Stimulated activated naive B cell treated with anti-CD40 and anti-IgM and Interleukin-4, amounts not matched to agents 10 μg/mL and 1 μg/mL and 100 μg/mL, for 72 hours (primary cell): ENCODE measurements at regions not wholly inside any gene's neighbourhood (a gene's known extent, or its start where the extent isn't known, plus 50 kb on each side); places are given as distances from the start of the nearest gene placed in this dataset.

Source experiments
- ATAC-seq, 2 donors: fragments of 150-1000 bp; cut with Tn5 transposase; replicated peaks; 2 replicates each; pipeline ENCODE4 v1.10.0; 2021; ENCODE audit warnings: moderate library complexity in 1 of 2
- DNase-seq: peaks from one replicate; pipeline ENCODE4 v3.0.0; 2021
- H3K27ac Mint-ChIP-seq: one replicate; pipeline ENCODE4 v1.8.0; 2022; ENCODE audit warnings: mild to moderate bottlenecking, mixed read lengths
- H3K27me3 Mint-ChIP-seq, 2 donors: one replicate each; pipeline ENCODE4 v1.8.0; 2022; ENCODE audit warnings: mixed read lengths in 2 of 2
- H3K36me3 Mint-ChIP-seq, 2 donors: one replicate each; pipeline ENCODE4 v1.8.0; 2022; ENCODE audit warnings: mixed read lengths in 2 of 2, mild to moderate bottlenecking in 1 of 2
- H3K4me1 Mint-ChIP-seq, 2 donors: one replicate each; pipeline ENCODE4 v1.8.0; 2022; ENCODE audit warnings: mixed read lengths in 2 of 2, mild to moderate bottlenecking in 1 of 2
- H3K4me3 Mint-ChIP-seq, 2 donors: one replicate each; pipeline ENCODE4 v1.8.0; 2022; ENCODE audit warnings: mild to moderate bottlenecking in 2 of 2, mixed read lengths in 2 of 2, moderate library complexity in 1 of 2
- H3K9me3 Mint-ChIP-seq, 2 donors: one replicate each; pipeline ENCODE4 v1.8.0; 2022; ENCODE audit warnings: mixed read lengths in 2 of 2, mild to moderate bottlenecking in 1 of 2

DNA sequence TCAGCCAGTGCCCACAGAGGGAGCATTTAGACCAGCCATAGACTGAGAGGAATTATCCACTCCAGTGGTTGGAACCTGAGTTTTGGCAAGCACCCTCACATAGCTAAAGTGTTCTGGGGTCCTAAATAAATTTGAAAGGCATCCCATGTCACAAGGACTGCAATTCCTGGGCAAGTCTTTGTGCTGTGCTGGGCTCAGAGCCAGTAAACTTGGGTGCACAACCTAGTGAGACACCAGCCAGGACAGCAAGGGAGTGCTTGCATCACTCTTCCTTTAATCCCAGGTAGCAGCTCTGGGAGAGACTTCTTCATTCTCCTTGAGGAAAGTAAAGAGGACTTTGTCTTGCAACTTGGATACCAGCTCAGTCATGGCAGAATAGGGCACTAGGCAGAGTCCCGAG lies 142.0 kb upstream of the FSCB start:
- Mint-ChIP-seq H3K27me3 (no peaks in the 10 kb centered on the region), H3K36me3 (no peaks in the 10 kb centered on the region), H3K27ac (no peak overlapping the region), H3K9me3 (no peaks in the 10 kb centered on the region), H3K4me3 (no peak overlapping the region), H3K4me1 (no peaks in the 10 kb centered on the region)
- ATAC-seq, result no peak
- DNase-seq, result no peak

DNA sequence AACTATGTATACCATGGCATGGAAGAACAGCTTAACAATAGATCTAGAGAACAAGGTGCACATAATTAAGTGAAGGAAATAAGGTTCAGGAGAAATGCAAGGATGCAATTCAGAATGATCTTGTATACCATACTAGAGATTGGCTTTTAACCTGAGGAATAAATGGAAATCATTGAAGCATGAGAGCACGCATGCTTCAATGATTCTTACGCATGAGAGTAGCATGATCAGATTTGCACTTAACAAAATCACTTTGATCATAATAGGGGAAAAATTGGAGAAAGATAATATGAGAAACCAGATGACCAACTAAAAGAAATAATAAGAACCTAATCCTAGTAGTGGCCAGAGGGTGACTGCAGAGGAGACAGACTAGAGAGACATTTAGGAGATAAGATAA lies 133.3 kb upstream of the FSCB start:
- H3K4me1 Mint-ChIP-seq, result no peaks in the 10 kb centered on the region
- H3K9me3 Mint-ChIP-seq, result no peaks in the 10 kb centered on the region
- DNase-seq (no peak), ATAC-seq (no peak)
- H3K36me3 Mint-ChIP-seq, result no peaks in the 10 kb centered on the region
- no peaks in the 10 kb centered on the region for H3K27me3 Mint-ChIP-seq
- no peak overlapping the region for H3K27ac Mint-ChIP-seq
- H3K4me3 Mint-ChIP-seq, result no peak overlapping the region

DNA sequence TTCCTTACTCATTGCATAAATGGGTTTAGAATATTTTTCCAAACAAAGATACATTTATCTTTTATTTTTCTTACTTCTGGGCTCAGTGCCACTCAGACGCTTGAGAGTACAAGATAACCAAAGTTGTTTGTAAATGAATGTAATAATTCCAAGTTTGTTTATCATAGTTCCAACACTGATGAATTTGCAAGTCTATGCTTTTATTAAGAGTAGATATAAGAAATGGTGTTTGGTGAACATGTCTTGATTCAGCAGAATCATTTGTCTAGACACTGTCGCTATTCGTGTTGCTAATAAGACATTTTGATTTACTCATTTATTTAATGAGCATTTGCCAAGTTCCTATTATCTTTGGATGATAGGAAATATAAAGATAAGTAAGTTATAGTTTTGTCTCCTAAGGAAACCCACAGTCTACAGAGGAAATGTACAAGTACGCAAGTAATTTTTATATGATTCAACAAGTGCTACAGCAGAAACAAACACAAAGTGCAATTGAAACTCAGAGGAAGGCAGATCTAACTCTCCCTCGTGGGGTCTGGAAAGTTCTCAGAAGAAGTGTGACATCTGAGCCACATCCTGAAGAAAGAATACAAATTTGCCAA lies 132.8 kb upstream of the FSCB start:
- Mint-ChIP-seq H3K36me3 (no peaks in the 10 kb centered on the region), H3K4me3 (no peak overlapping the region), H3K27ac (no peak overlapping the region), H3K4me1 (no peaks in the 10 kb centered on the region), H3K27me3 (no peaks in the 10 kb centered on the region), H3K9me3 (no peaks in the 10 kb centered on the region)
- no peak for DNase-seq
- no peak for ATAC-seq

GRCh38 chr14:44634692-44635091 lies 127.6 kb upstream of the FSCB start:
- DNase-seq (no peak), ATAC-seq (no peak)
- no peaks in the 10 kb centered on the region for H3K4me1 Mint-ChIP-seq
- H3K9me3 Mint-ChIP-seq, result peaks cover 0 to 2% of the 10 kb centered on the region in 2 donors
- H3K4me3 Mint-ChIP-seq, result no peak overlapping the region
- H3K27ac Mint-ChIP-seq, result no peak overlapping the region
- no peaks in the 10 kb centered on the region for H3K36me3 Mint-ChIP-seq
- no peaks in the 10 kb centered on the region for H3K27me3 Mint-ChIP-seq

DNA sequence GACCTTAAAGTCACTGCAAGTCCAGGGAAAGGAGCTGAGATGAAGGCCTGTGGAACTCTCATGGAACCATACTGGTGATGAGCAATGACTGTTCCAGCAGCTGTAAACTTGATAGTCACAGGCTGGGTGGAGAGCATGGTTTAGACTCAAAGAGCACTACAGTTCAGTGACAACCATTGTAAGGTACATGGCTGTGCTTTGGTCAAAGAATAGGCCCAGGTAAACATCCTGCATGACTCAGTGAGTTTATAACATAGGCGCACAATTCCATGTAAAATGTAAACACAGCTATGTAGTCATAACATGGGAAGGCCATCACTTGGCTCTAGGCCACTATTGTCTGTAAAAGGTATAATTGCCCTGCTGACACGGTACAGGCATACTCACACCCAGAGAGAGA lies 119.3 kb upstream of the FSCB start:
- Mint-ChIP-seq H3K27ac (no peak overlapping the region), H3K27me3 (no peaks in the 10 kb centered on the region), H3K36me3 (no peaks in the 10 kb centered on the region), H3K4me3 (no peak overlapping the region), H3K4me1 (no peaks in the 10 kb centered on the region), H3K9me3 (no peaks in the 10 kb centered on the region)
- DNase-seq, result no peak
- no peak for ATAC-seq

- no peaks in the 10 kb centered on the region for H3K4me1 Mint-ChIP-seq
- H3K27me3 Mint-ChIP-seq, result no peaks in the 10 kb centered on the region
- no peak for DNase-seq
- no peak overlapping the region for H3K4me3 Mint-ChIP-seq
- no peak for ATAC-seq
- H3K27ac Mint-ChIP-seq, result no peak overlapping the region
- H3K36me3 Mint-ChIP-seq, result no peaks in the 10 kb centered on the region
- no peaks in the 10 kb centered on the region for H3K9me3 Mint-ChIP-seq
Observed at GRCh38 chr14:44625098-44625497, 118.0 kb upstream of the FSCB start.

- no peaks in the 10 kb centered on the region for H3K27me3 Mint-ChIP-seq
- no peaks in the 10 kb centered on the region for H3K36me3 Mint-ChIP-seq
- no peaks in the 10 kb centered on the region for H3K4me1 Mint-ChIP-seq
- H3K27ac Mint-ChIP-seq, result no peak overlapping the region
- no peak for ATAC-seq
- H3K9me3 Mint-ChIP-seq, result no peaks in the 10 kb centered on the region
- no peak overlapping the region for H3K4me3 Mint-ChIP-seq
- no peak for DNase-seq
Observed at GRCh38 chr14:44620121-44621019, 113.3 kb upstream of the FSCB start.

GRCh38 chr14:44616204-44616603 lies 109.1 kb upstream of the FSCB start:
- Mint-ChIP-seq H3K27me3 (no peaks in the 10 kb centered on the region), H3K4me1 (no peaks in the 10 kb centered on the region), H3K27ac (no peak overlapping the region), H3K4me3 (no peak overlapping the region), H3K9me3 (no peaks in the 10 kb centered on the region), H3K36me3 (no peaks in the 10 kb centered on the region)
- no peak for DNase-seq
- ATAC-seq, result no peak

- ATAC-seq, result no peak
- Mint-ChIP-seq H3K4me3 (no peak overlapping the region), H3K4me1 (no peaks in the 10 kb centered on the region), H3K27me3 (no peaks in the 10 kb centered on the region), H3K36me3 (no peaks in the 10 kb centered on the region), H3K9me3 (no peaks in the 10 kb centered on the region), H3K27ac (no peak overlapping the region)
- no peak for DNase-seq
Observed at GRCh38 chr14:44613061-44613712, 106.1 kb upstream of the FSCB start.

DNA sequence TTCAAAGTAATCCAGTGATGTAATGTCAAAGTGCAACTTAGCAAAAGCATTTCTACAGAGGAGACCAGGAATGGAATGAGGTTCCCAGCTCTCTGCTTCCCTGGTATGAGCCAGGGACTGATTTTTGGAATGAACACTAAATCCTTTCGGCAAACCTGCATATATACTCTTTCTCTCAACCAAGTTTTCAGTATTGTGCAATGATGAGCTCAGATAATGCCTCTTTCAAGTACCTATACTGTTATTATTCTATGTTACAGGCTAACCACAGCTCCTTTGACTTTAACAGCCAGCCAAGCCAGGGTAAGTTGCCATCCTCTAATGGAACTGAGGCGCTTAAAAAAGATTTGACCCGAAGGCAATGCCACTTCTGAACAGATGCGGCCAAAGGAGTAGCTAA lies 104.9 kb upstream of the FSCB start:
- Mint-ChIP-seq H3K27me3 (no peaks in the 10 kb centered on the region), H3K9me3 (no peaks in the 10 kb centered on the region)

GRCh38 chr14:44609876-44610510 lies 102.9 kb upstream of the FSCB start:
- Mint-ChIP-seq H3K4me3 (no peak overlapping the region), H3K36me3 (no peaks in the 10 kb centered on the region), H3K9me3 (no peaks in the 10 kb centered on the region), H3K27ac (no peak overlapping the region), H3K4me1 (no peaks in the 10 kb centered on the region), H3K27me3 (no peaks in the 10 kb centered on the region)
- ATAC-seq, result no peak
- no peak for DNase-seq

More for the DNA sequence above, 104.9 kb upstream of the FSCB start:
- Mint-ChIP-seq H3K27ac (no peak overlapping the region), H3K36me3 (no peaks in the 10 kb centered on the region), H3K4me1 (no peaks in the 10 kb centered on the region), H3K4me3 (no peak overlapping the region)
- DNase-seq (no peak), ATAC-seq (no peak)

DNA sequence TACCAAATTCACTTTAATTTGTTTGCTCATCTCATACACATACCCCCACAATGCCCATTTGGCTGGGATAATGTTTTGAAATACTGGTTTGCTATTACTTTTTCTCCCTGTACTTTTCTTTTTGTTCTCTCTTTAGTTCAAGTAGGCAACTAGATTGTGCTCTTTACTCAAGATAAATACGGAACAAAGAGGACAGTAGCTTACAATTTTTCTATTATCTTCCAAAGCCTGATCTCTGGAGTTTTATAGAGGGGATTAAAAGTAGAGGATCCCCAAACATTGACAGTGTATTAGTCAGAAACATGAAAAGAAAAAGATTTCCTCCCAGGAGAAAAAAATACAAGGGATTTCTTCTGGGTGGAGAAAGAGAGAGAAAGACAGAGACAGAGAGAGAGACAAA lies 102.1 kb upstream of the FSCB start:
- H3K9me3 Mint-ChIP-seq, result no peaks in the 10 kb centered on the region
- no peak overlapping the region for H3K4me3 Mint-ChIP-seq
- no peaks in the 10 kb centered on the region for H3K36me3 Mint-ChIP-seq
- H3K27me3 Mint-ChIP-seq, result no peaks in the 10 kb centered on the region
- H3K27ac Mint-ChIP-seq, result no peak overlapping the region
- no peak for ATAC-seq
- DNase-seq, result no peak
- H3K4me1 Mint-ChIP-seq, result no peaks in the 10 kb centered on the region

DNA sequence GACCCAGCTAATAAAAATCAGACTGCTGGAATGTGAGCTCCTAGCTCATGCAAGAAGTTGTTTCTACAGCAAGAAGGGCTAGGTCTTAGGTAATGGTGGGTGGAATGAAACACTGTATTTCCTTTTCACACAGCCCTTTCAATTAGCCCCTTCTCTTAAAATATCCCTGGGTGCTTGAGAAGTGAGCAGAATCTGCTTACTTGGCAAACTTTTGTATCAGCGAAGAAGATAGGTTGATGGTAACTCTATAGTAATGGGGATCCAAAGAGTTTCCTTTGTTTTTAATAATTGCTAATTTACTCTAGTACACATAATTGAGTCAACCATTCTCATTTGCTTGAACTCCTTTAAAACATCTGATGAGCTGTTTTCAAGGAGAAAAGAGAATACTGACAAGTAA lies 100.6 kb upstream of the FSCB start:
- DNase-seq, result no peak
- ATAC-seq, result no peak
- no peaks in the 10 kb centered on the region for H3K27me3 Mint-ChIP-seq
- no peaks in the 10 kb centered on the region for H3K36me3 Mint-ChIP-seq
- no peak overlapping the region for H3K27ac Mint-ChIP-seq
- H3K4me3 Mint-ChIP-seq, result no peak overlapping the region
- no peaks in the 10 kb centered on the region for H3K4me1 Mint-ChIP-seq
- H3K9me3 Mint-ChIP-seq, result no peaks in the 10 kb centered on the region

GRCh38 chr14:44606576-44606975 lies 99.5 kb upstream of the FSCB start:
- Mint-ChIP-seq H3K9me3 (peaks cover 0 to 1% of the 10 kb centered on the region in 2 donors), H3K27me3 (no peaks in the 10 kb centered on the region), H3K4me3 (no peak overlapping the region), H3K27ac (no peak overlapping the region), H3K4me1 (no peaks in the 10 kb centered on the region), H3K36me3 (no peaks in the 10 kb centered on the region)
- DNase-seq (no peak), ATAC-seq (no peak)
